B cell (primary cell): ENCODE measurements at regions not wholly inside any gene's neighbourhood (a gene's known extent, or its start where the extent isn't known, plus 50 kb on each side); places are given as distances from the start of the nearest gene placed in this dataset.

Source experiments
- ATAC-seq: fragments of 200-7000 bp; cut with Tn5 transposase; one replicate; pipeline ENCODE4 v1.10.0; 2021; ENCODE audit warnings: low read depth, mild to moderate bottlenecking, moderate number of reproducible peaks, moderate library complexity
- CTCF ChIA-PET: fragments of 350-600 bp; sonication (Branson Sonifier 250); formaldehyde crosslinking; loops from one replicate; lab custom pipeline; 2021; ENCODE audit warnings: antibody characterized with exemption, inconsistent platforms; lab: Charles Lee
- POLR2A ChIA-PET: fragments of 350-600 bp; sonication (Branson Sonifier 250); formaldehyde crosslinking; loops from one replicate; lab custom pipeline; 2021; ENCODE audit warnings: antibody characterized with exemption; lab: Charles Lee
- DNase-seq: peaks from one replicate; pipeline ENCODE4 v3.0.0; 2013
- H2AFZ ChIP-seq: 2 replicates; pipeline ENCODE4 v1.6.1; 2012; ENCODE audit warnings: mild to moderate bottlenecking, low read depth, low read length; ENCODE audit not compliant: insufficient read depth, poor library complexity, severe bottlenecking
- H3K27ac ChIP-seq, 2 donors: 1 replicate in 1 of 2; 2 replicates in 1 of 2; pipeline ENCODE4 v1.5.1; 2012 to 2013; ENCODE audit warnings: low read length in 2 of 2, mild to moderate bottlenecking in 2 of 2, moderate library complexity in 1 of 2
- H3K27me3 ChIP-seq, 4 experiments: fragments of 200-600 bp in 1 of 4; sonication (generic) in 1 of 4; replicated peaks in 1 of 4; 1 replicate in 2 of 4; 2 replicates in 2 of 4; pipeline versions ENCODE4 v1.6.1 to v1.7.0; 2013 to 2016; ENCODE audit warnings: low read length in 3 of 4, mild to moderate bottlenecking in 2 of 4, mixed read lengths in 1 of 4, moderate library complexity in 1 of 4; ENCODE audit not compliant: insufficient read depth in 4 of 4, control insufficient read depth in 3 of 4; ENCODE audit errors: control extremely low read depth in 1 of 4
- H3K36me3 ChIP-seq, 2 experiments: replicated peaks in 1 of 2; 1 replicate in 1 of 2; 2 replicates in 1 of 2; pipeline versions ENCODE4 v1.6.1 to v1.7.1; 2013; ENCODE audit warnings: low read length in 1 of 2; ENCODE audit not compliant: insufficient read depth in 2 of 2, control insufficient read depth in 1 of 2; ENCODE audit errors: control extremely low read depth in 1 of 2, extremely low read depth in 1 of 2
- H3K4me1 ChIP-seq, 2 donors: fragments of 200-600 bp in 1 of 2; sonication (generic) in 1 of 2; 1 replicate in 1 of 2; 2 replicates in 1 of 2; pipeline versions ENCODE4 v1.5.1 to v1.6.1; 2013 to 2017; ENCODE audit warnings: low read length in 2 of 2; ENCODE audit not compliant: control insufficient read depth in 2 of 2, insufficient read depth in 2 of 2
- H3K4me2 ChIP-seq: replicated peaks from 2 replicates; pipeline ENCODE3; 2012; ENCODE audit warnings: mild to moderate bottlenecking, low read depth, low read length; ENCODE audit not compliant: poor library complexity, severe bottlenecking
- H3K4me3 ChIP-seq, 5 experiments: fragments of 200-600 bp in 1 of 5; sonication (generic) in 1 of 5; 1 replicate in 3 of 5; 2 replicates in 2 of 5; pipeline versions ENCODE4 v1.5.1 to v1.7.0; 2011 to 2016; ENCODE audit warnings: low read length in 4 of 5, mild to moderate bottlenecking in 4 of 5, low read depth in 2 of 5, control low read depth in 1 of 5, moderate library complexity in 1 of 5; ENCODE audit not compliant: insufficient read depth in 1 of 5; ENCODE audit errors: control extremely low read depth in 1 of 5, extremely low read depth in 1 of 5
- H3K79me2 ChIP-seq: fragments of 200-600 bp; sonication (generic); one replicate; pipeline ENCODE4 v1.6.0; 2016; ENCODE audit warnings: low read length; ENCODE audit not compliant: control insufficient read depth, insufficient read depth
- H3K9ac ChIP-seq: fragments of 200-600 bp; sonication (generic); 2 replicates; pipeline ENCODE4 v1.6.1; 2017; ENCODE audit warnings: mild to moderate bottlenecking, low read length, moderate library complexity
- H3K9me3 ChIP-seq, 3 donors: one replicate each; pipeline versions ENCODE4 v1.6.1 to v1.7.1; 2013; ENCODE audit warnings: low read length in 2 of 3; ENCODE audit not compliant: control insufficient read depth in 2 of 3, insufficient read depth in 1 of 3; ENCODE audit errors: control extremely low read depth in 1 of 3
- H4K20me1 ChIP-seq: 2 replicates; pipeline ENCODE4 v1.6.0; 2012; ENCODE audit warnings: mild to moderate bottlenecking, low read length; ENCODE audit not compliant: insufficient read depth, control insufficient read depth, poor library complexity, severe bottlenecking
- H3K27ac Mint-ChIP-seq: one replicate; pipeline ENCODE4 v1.8.0; 2021; ENCODE audit warnings: mixed read lengths
- H3K27me3 Mint-ChIP-seq: one replicate; pipeline ENCODE4 v1.8.0; 2021; ENCODE audit warnings: mixed read lengths
- H3K4me1 Mint-ChIP-seq: one replicate; pipeline ENCODE4 v1.8.0; 2021; ENCODE audit warnings: mixed read lengths
- H3K4me3 Mint-ChIP-seq: one replicate; pipeline ENCODE4 v1.8.0; 2021; ENCODE audit warnings: mixed read lengths
- H3K9me3 Mint-ChIP-seq: one replicate; pipeline ENCODE4 v1.8.0; 2022; ENCODE audit warnings: mixed read lengths; ENCODE audit not compliant: insufficient read depth
- CTCF ChIP-seq: fragments of 200-600 bp; IDR thresholded peaks from one replicate; pipeline ENCODE4 v1.8.0; 2022; ENCODE audit warnings: antibody characterized with exemption, mild to moderate bottlenecking
- EZH2 ChIP-seq: IDR thresholded peaks from 2 replicates; pipeline ENCODE4 v1.6.1; 2012; ENCODE audit warnings: borderline replicate concordance, low read depth, mild to moderate bottlenecking, moderate library complexity, low read length; ENCODE audit not compliant: insufficient read depth, poor library complexity, severe bottlenecking
- WGBS: methylation state at CpG from one replicate; pipeline ENCODE4 v1.1.5; 2013; ENCODE audit warnings: missing lambda C conversion rate; ENCODE audit not compliant: insufficient coverage; 5-methylcytosine and 5-hydroxymethylcytosine counted together
- intact Hi-C: fragments of 100-400 bp; cut with micrococcal nuclease; formaldehyde crosslinking; loops from one replicate; pipeline ENCODE4 v1.10.0; 2022

- peaks cover 2% of the 10 kb centered on the region for H3K9me3 Mint-ChIP-seq
- Histone ChIP-seq H3K27me3 (no peaks in the 10 kb centered on the region), H3K79me2 (no peaks in the 10 kb centered on the region), H3K4me2 (no peak overlapping the region), H3K9ac (no peak overlapping the region), H3K36me3 (no peaks in the 10 kb centered on the region), H2AFZ (no peak overlapping the region), H3K4me1 (no peaks in the 10 kb centered on the region), H3K4me3 (no peak overlapping the region), H3K9me3 (no peaks in the 10 kb centered on the region), H4K20me1 (no peaks in the 10 kb centered on the region), H3K27ac (no peak overlapping the region)
- H3K27ac Mint-ChIP-seq = no peak overlapping the region
- CTCF ChIA-PET = no interaction called here
- ATAC-seq = no peak
- H3K4me3 Mint-ChIP-seq = no peak overlapping the region
- no peak for DNase-seq
- TF ChIP-seq EZH2 (no peak), CTCF (no peak)
- POLR2A ChIA-PET = no interaction called here
- no peaks in the 10 kb centered on the region for H3K4me1 Mint-ChIP-seq
- WGBS = 89% methylated on average over 4 of the region's 6 CpGs
- no peaks in the 10 kb centered on the region for H3K27me3 Mint-ChIP-seq
- intact Hi-C loops = no loop called here
Measured at GRCh38 chr5:51974834-51975233, 591.6 kb downstream of the ISL1 start.

GRCh38 chr5:51977014-51977413 lies 593.8 kb downstream of the ISL1 start:
- H2AFZ ChIP-seq = no peak overlapping the region
- Mint-ChIP-seq H3K4me3 (no peak overlapping the region), H3K27ac (no peak overlapping the region), H3K9me3 (peaks cover 2% of the 10 kb centered on the region), H3K27me3 (no peaks in the 10 kb centered on the region), H3K4me1 (no peaks in the 10 kb centered on the region)
- intact Hi-C loops = no loop called here
- TF ChIP-seq CTCF (no peak), EZH2 (no peak)
- DNase-seq (no peak), ATAC-seq (no peak)
- no CpG with 5 or more reads among the region's 1 CpG for WGBS
- no peak overlapping the region for H3K9ac ChIP-seq
- ChIA-PET CTCF (no interaction called here), POLR2A (no interaction called here)
- no peaks in the 10 kb centered on the region for H3K36me3 ChIP-seq
- H3K79me2 ChIP-seq = no peaks in the 10 kb centered on the region
- no peaks in the 10 kb centered on the region for H3K27me3 ChIP-seq
- H4K20me1 ChIP-seq = no peaks in the 10 kb centered on the region
- no peak overlapping the region for H3K4me3 ChIP-seq
- H3K4me2 ChIP-seq = no peak overlapping the region
- H3K9me3 ChIP-seq = no peaks in the 10 kb centered on the region
- H3K27ac ChIP-seq = no peak overlapping the region
- H3K4me1 ChIP-seq = no peaks in the 10 kb centered on the region
